ENCODE measurements at regions not wholly inside any gene's neighbourhood (a gene's known extent, or its start where the extent isn't known, plus 50 kb on each side); places are given as distances from the start of the nearest gene placed in this dataset.

DNA sequence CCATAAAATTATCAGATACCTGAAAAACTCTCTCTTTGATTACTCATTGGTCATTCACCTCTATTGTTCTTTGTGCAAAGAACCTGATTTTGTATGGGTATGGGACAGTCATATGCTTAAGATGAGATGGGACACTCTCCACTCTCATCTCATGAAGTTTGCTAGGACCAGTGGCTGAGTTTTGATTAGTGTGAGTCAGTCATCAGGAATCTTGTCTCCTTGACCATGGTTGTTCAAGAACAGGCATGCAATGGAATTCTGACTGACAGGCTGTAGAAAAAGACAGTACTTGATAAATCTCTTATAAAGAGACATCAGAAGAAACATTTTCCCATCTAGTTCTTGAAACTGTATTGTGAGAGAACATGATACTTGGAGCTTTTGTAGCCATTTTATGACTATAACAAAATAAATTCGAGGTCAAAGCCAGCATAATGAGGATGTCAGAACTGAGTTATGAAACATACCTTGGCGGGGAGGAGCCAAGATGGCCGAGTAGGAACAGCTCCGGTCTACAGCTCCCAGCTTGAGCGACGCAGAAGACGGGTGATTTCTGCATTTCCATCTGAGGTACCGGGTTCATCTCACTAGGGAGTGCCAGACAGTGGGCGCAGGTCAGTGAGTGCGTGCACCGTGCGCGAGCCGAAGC, 367.0 kb downstream of the NR4A2 start:
- 77 to 85% methylated on average over 8 to 14 of the region's 14 CpGs for WGBS, 2 donors
- Histone ChIP-seq H3K27ac (no peak overlapping the region), H3K9me3 (no peaks in the 10 kb centered on the region), H3K4me1 (no peaks in the 10 kb centered on the region), H3K27me3 (no peaks in the 10 kb centered on the region), H3K36me3 (ENCODE audit: low read depth, missing control alignments) (no peaks in the 10 kb centered on the region), H3K4me3 (no peak overlapping the region)
- DNase-seq, result no peak
- TF ChIP-seq, protein P1, sequence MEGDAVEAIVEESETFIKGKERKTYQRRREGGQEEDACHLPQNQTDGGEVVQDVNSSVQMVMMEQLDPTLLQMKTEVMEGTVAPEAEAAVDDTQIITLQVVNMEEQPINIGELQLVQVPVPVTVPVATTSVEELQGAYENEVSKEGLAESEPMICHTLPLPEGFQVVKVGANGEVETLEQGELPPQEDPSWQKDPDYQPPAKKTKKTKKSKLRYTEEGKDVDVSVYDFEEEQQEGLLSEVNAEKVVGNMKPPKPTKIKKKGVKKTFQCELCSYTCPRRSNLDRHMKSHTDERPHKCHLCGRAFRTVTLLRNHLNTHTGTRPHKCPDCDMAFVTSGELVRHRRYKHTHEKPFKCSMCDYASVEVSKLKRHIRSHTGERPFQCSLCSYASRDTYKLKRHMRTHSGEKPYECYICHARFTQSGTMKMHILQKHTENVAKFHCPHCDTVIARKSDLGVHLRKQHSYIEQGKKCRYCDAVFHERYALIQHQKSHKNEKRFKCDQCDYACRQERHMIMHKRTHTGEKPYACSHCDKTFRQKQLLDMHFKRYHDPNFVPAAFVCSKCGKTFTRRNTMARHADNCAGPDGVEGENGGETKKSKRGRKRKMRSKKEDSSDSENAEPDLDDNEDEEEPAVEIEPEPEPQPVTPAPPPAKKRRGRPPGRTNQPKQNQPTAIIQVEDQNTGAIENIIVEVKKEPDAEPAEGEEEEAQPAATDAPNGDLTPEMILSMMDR (IDR thresholded peaks at IDR 0.05), result no peak
- no peak for TF ChIP-seq POLR2A (IDR thresholded peaks at IDR 0.05)
- intact Hi-C loops (cut with DNase I; ENCODE audit: low total_unique reads), result no loop called here

DNA sequence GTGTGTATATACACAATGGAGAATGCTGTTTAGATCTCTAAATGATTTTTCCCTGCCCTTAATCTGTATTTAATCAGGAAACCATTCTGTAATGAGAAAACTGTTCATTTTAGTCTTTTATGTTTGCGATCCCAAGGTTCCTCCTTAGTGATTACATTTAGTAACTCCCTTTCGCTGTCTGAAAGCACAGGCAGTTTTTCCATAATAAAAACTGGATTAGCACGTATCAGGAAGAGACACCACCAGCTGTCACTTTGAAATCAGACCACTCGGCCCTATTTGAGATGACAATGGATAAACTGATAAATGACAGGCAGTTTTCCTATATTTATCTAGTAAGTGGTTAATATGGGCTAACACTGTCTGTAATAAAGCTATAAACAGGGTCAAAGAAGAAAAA, 370.9 kb downstream of the NR4A2 start:
- TF ChIP-seq, protein P1 (IDR thresholded peaks at IDR 0.05), result no peak
- no peak for TF ChIP-seq POLR2A (IDR thresholded peaks at IDR 0.05)
- intact Hi-C loops (cut with DNase I; ENCODE audit: low total_unique reads), result no loop called here
- no peaks in the 10 kb centered on the region for H3K9me3 ChIP-seq

DNA sequence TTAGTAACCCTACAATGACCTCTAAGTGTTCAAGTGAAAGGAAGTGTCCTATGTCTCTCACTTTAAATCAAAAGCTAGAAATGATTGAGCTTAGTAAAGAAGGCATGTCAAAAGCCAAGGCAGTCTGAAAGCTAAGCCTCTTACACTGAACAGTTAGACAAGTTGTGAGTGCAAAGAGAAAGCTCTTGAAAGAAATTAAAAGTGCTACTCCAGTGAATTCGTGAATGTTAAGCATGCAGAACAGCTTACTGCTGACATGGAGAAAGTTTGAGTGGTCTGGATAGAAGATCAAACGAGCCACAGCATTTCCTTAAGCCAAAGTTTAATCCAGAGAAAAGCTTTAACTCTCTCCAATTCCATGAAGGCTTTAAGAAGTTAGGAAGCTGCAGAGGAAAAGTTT, 373.7 kb downstream of the NR4A2 start:
- H3K27me3 ChIP-seq, result no peaks in the 10 kb centered on the region
- H3K9me3 ChIP-seq, result no peaks in the 10 kb centered on the region
- H3K4me3 ChIP-seq, result no peak overlapping the region
- no peak for DNase-seq
- intact Hi-C loops (cut with DNase I; ENCODE audit: low total_unique reads), result no loop called here
- 80 to 81% methylated on average over 2 of the region's 2 CpGs for WGBS, 2 donors
- TF ChIP-seq POLR2A (IDR thresholded peaks at IDR 0.05), result no peak
- TF ChIP-seq, protein P1 (IDR thresholded peaks at IDR 0.05), result no peak
- no peaks in the 10 kb centered on the region for H3K4me1 ChIP-seq
- no peaks in the 10 kb centered on the region for H3K36me3 ChIP-seq (ENCODE audit: low read depth, missing control alignments)
- no peak overlapping the region for H3K27ac ChIP-seq

More for the DNA sequence above, 370.9 kb downstream of the NR4A2 start:
- Histone ChIP-seq H3K4me3 (no peak overlapping the region), H3K27me3 (no peaks in the 10 kb centered on the region), H3K4me1 (no peaks in the 10 kb centered on the region), H3K36me3 (ENCODE audit: low read depth, missing control alignments) (no peaks in the 10 kb centered on the region), H3K27ac (no peak overlapping the region)
- no peak for DNase-seq
- 60% methylated on average over 4 of the region's 4 CpGs for WGBS, 2 donors

DNA sequence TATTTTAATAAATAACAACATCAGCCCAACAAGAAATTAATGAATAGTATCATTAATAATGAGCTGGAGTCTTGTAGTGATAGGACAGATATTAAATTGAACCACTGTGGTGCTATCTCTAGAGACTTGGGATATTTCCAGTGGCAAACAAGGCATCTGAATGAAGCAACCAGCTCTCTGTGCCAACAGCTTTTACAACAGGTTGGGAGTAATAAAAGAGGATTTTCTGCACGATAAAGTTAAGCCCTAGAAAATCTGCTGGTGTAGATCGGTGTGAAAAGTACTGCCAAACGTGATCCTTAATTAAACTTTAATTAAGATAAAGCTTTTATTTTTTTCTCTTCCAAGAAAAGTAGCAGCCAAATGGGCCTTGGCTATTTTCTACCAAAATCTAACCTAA, 385.5 kb downstream of the NR4A2 start:
- H3K4me3 ChIP-seq, result no peak overlapping the region
- no peak overlapping the region for H3K27ac ChIP-seq
- H3K27me3 ChIP-seq, result no peaks in the 10 kb centered on the region
- no peaks in the 10 kb centered on the region for H3K9me3 ChIP-seq
- no peaks in the 10 kb centered on the region for H3K4me1 ChIP-seq
- no peak for TF ChIP-seq POLR2A (IDR thresholded peaks at IDR 0.05)
- TF ChIP-seq, protein P1 (IDR thresholded peaks at IDR 0.05), result no peak
- no peak for DNase-seq
- intact Hi-C loops (cut with DNase I; ENCODE audit: low total_unique reads), result no loop called here
- H3K36me3 ChIP-seq (ENCODE audit: low read depth, missing control alignments), result no peaks in the 10 kb centered on the region
- WGBS, 2 donors, result 71 to 74% methylated on average over 3 of the region's 3 CpGs

DNA sequence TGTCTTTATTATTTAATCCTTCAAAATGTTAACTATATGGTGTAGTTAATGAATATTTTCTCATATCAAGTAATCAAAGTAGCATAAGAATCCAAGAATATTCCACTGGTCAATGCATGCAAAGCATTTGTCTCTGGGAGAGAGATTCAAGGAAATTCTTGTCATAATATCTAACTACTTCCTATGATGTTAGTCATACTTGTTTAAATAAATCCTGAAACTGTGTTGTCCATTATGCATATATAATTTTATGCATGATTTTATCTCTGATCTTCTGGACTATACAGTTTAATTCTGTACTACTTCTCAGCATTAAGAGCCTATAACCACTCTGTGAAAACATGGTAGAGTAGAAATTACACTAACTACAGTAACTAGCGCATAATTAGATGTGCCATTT, 388.3 kb downstream of the NR4A2 start:
- DNase-seq, result no peak
- no peaks in the 10 kb centered on the region for H3K4me1 ChIP-seq
- intact Hi-C loops (cut with DNase I; ENCODE audit: low total_unique reads), result no loop called here
- H3K4me3 ChIP-seq, result no peak overlapping the region
- no peak overlapping the region for H3K27ac ChIP-seq
- H3K9me3 ChIP-seq, result no peaks in the 10 kb centered on the region
- H3K36me3 ChIP-seq (ENCODE audit: low read depth, missing control alignments), result no peaks in the 10 kb centered on the region
- no peak for TF ChIP-seq POLR2A (IDR thresholded peaks at IDR 0.05)
- TF ChIP-seq, protein P1 (IDR thresholded peaks at IDR 0.05), result no peak
- WGBS, 2 donors, result 0% methylated on average over 1 of the region's 1 CpG
- no peaks in the 10 kb centered on the region for H3K27me3 ChIP-seq

Measured in testis (tissue), 2 donors.